Frontal cortex (tissue), 3 donors: ENCODE measurements at regions not wholly inside any gene's neighbourhood (a gene's known extent, or its start where the extent isn't known, plus 50 kb on each side); places are given as distances from the start of the nearest gene placed in this dataset.

ENCODE experiments used
- DNase-seq, 2 donors: peaks; one replicate each; pipeline ENCODE4 v3.0.0; 2012; ENCODE audit warnings: low spot score in 2 of 2
- FAIRE-seq: peaks from 2 replicates; lab custom pipeline; 2012; peaks lifted over from hg19 to GRCh38; lab: Jason Lieb, UNC
- donor health status: control.
- donor health status: control.
- donor health status: control.

- no peak for FAIRE-seq
- no peak for DNase-seq
Observed at GRCh38 chr13:107721125-107721869, 494.0 kb downstream of the LIG4 start.

GRCh38 chr13:107716741-107717140 lies 498.6 kb downstream of the LIG4 start:
- FAIRE-seq, result no peak
- DNase-seq, result no peak

GRCh38 chr13:107716241-107716640 lies 499.1 kb downstream of the LIG4 start:
- DNase-seq (no peak), FAIRE-seq (no peak)

- DNase-seq (no peak), FAIRE-seq (no peak)
Observed at GRCh38 chr13:107715496-107715895, 499.8 kb downstream of the LIG4 start.

GRCh38 chr13:107713314-107713713 lies 502.0 kb downstream of the LIG4 start:
- no peak for DNase-seq
- FAIRE-seq, result no peak

- DNase-seq, result no peak
- no peak for FAIRE-seq
Observed at GRCh38 chr13:107712145-107712860, 503.0 kb downstream of the LIG4 start.

GRCh38 chr13:107690181-107690580 lies 525.2 kb downstream of the LIG4 start:
- DNase-seq, result no peak
- no peak for FAIRE-seq

DNA sequence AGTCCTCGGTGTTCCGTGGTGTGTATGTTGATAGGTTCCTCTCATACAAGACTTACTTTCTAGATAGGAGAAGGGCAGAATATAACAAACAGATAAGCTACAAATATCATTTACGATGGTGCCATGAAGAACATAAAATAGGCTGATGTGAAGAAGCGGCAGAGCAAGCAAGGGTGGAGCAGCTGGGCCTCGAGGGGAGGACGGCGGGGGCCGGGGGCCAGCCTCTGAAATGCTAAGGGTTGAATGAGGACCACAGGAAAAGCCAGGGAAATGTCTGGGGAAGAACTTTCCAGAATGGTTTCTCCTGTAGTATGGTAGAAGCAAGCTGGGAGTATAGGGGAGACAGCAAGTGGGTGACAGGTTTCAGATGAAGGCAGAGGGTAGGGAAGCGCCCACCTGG lies 529.5 kb downstream of the LIG4 start:
- FAIRE-seq, result no peak
- no peak for DNase-seq

GRCh38 chr13:107681600-107681999 lies 533.7 kb downstream of the LIG4 start:
- FAIRE-seq, result no peak
- peak in 1 of 2 donors; percentile 14 for DNase-seq

DNA sequence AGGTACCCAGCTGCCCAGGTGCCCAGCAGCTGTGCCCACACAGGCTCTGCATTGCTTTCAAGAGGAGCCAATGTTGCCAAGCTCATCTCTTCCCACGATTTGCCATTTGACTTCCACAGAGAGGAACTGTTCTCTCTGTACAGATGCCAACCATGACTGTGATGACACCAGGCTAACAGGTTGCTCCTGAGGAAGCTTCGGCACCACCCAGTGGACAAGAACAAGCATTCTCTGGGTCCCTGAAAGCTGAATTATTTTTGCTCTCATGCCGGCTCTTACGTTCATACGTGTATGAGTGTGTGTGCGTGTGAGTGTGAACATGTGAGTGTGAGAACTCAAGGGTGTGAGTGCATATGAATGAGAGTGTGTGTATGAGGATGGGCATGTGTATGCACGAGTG lies 535.2 kb downstream of the LIG4 start:
- no peak for FAIRE-seq
- DNase-seq, result no peak

DNA sequence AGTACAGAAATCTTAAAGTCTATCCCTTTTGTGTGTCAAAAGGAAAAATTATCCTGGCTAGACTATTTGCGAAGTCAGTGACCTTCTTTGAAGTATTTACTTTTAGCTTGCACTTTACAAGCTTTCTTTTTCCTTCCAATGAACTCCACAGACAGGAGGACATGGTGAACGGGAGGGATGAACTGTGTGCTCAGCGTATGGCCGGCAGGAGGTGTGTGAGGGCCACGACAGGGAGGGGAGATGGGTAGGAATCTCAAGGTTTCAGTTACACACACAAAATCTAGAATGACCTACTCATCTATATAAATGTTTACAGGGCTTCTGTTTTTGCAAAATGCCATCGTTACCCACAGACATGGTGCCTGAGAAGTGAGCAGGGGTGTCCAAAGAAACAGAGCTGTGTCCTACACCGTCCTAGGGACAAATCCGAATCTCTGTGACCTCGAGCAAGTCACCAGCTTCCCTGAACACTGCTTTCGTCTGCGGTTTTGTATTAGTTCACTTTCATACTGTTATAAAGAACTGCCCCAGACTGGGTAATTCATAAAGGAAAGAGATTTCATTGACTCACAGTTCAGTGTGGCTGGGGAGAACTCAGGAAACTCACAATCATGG lies 537.2 kb downstream of the LIG4 start:
- FAIRE-seq (no peak), DNase-seq (no peak)

DNA sequence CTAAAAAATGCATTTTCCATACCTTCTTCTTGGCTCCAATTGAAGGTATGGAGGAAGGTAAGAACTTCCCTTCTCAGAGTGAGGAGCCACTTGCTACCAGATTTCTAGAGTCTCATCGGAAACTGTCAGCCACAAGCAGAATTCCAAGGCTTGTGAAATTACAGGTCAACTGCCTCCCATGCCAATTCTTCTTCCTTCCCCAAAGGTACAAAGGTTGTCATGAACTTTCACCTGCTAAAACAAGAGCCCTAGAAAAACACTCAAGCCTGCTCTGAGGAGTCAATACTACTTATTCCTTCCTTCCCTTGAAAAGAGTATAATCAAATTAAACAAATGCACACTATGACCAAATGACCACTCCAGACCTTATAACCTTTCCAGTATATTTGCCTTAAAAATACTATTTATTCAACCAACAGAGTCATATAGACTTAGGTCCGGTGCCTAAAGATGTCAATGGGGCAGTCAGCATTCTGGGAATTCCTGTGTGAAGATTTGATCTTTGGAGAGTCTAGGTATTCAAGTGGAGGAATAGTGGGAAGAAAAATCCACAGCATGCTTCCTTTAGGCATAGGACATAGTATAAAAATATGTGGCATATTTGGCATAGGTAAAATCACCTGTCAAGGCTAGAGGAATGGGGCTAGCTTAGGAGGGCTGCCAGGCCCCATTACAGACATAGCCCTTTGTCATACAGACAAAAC lies 539.3 kb downstream of the LIG4 start:
- DNase-seq (no peak), FAIRE-seq (no peak)

GRCh38 chr13:107669391-107669993 lies 545.8 kb downstream of the LIG4 start:
- FAIRE-seq (no peak), DNase-seq (peak in 1 of 2 donors; percentile 19)

GRCh38 chr13:107665926-107666458 lies 549.3 kb downstream of the LIG4 start:
- FAIRE-seq (no peak), DNase-seq (no peak)

DNA sequence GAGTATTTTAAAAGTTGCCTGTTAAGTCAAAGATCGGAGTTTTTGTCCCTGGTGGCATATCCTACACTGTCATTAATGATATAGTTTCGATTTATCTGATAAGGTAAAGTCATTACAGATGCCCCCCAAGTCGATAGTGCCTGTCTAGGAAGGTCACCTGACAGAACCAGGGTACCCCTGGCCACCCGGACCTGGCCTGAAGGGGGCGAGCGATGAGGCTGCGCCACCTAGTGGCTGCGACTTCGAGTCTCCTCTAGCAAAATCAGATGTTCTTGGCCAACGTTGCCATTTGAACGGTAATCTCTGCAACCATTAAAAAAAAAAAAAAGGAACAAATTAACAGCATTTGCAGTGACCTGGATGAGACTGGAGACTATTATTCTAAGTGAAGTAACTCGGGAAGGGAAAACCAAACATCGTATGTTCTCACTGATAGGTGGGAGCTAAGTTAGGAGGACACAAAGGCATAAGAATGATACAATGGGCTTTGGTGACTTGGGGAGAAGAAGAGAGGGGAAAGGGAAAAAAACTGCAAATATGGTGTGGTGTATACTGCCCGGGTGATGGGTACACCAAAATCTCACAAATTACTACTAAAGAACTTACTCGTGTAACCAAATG lies 565.1 kb downstream of the LIG4 start:
- FAIRE-seq (no peak), DNase-seq (peak in 1 of 2 donors; percentile 4)

GRCh38 chr13:107649079-107649478 lies 566.3 kb downstream of the LIG4 start:
- FAIRE-seq (no peak), DNase-seq (no peak)

- FAIRE-seq (no peak), DNase-seq (no peak)
Observed at GRCh38 chr13:107644136-107644535, 571.2 kb downstream of the LIG4 start.

DNA sequence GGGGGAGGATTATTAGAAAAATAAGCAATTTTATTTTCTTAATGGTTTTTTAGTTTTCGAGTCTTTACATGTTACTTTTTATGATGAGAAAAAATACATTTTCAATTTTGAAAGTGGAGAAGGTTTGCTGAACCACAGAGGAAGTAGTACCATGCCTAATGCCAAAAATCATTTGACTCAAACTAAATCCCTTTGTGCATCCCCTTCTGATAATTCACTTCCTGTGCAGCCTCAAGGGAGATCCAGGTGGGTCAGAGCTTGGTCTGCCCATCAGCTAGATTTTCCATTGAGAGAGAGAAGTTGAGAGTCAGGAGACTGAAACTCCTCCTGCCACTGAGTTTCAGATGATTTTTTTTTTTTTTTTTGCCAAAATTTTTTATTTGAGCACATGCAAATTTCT lies 571.7 kb downstream of the LIG4 start:
- FAIRE-seq (no peak), DNase-seq (no peak)

DNA sequence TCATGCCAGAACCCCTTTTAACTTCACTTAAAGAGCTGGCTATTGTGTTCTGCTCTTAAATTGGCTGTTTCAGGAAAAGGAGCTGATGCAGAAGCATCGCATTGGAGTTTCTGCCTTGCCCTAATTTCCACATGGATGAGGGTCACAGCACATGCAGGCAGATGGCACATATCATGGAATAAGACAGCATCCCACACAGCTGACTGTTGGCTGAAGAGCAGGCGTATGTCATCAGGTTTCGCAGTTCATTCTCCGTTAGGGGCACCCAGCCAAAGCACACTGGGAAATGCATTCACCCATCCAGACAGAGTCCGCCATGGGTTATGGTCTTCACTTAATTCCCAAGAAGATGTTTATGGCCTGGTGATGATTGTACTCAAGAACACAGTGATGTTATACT lies 572.5 kb downstream of the LIG4 start:
- DNase-seq (no peak), FAIRE-seq (no peak)
